Tibial nerve (tissue), 4 donors: ENCODE measurements at regions not wholly inside any gene's neighbourhood (a gene's known extent, or its start where the extent isn't known, plus 50 kb on each side); places are given as distances from the start of the nearest gene placed in this dataset.

Experiments used
- EP300 ChIP-seq, 2 donors: sonication (generic); formaldehyde crosslinking; IDR thresholded peaks; one replicate each; pipeline ENCODE4 v1.6.1; 2017; ENCODE audit warnings: antibody characterized with exemption in 2 of 2, mild to moderate bottlenecking in 1 of 2
- POLR2A ChIP-seq, 2 donors: fragments of 450-650 bp; IDR thresholded peaks; one replicate each; pipeline ENCODE4 v1.6.1; 2017; ENCODE audit warnings: antibody characterized with exemption in 2 of 2, mild to moderate bottlenecking in 2 of 2, moderate library complexity in 2 of 2
- TF ChIP-seq, protein P1 (sequence below), 5 experiments: fragments of 200-600 bp in 3 of 5; fragments of 450-650 bp in 2 of 5; sonication (generic) in 3 of 5; IDR thresholded peaks; one replicate each; pipeline ENCODE4 v1.5.1; 2016 to 2019; ENCODE audit warnings: antibody characterized with exemption in 5 of 5, mild to moderate bottlenecking in 3 of 5, moderate library complexity in 2 of 5

DNA sequence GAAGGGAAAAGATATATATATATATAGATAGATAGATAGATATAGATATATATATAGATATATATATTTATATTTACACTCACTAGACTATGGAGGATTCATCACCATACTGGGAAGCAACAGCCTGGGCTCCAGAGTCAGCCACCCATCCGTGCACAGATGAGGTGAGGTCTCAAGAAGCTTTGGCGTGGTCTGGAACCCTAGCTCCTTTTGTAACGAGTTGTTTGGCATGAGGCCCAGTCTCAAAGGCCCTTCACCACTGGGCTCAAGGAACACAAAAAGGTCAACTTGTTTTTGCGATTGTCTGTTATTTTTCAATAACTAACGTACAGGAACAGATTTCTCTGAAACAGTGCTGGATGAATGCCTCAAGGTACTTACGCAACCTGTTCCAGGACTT lies 448.7 kb downstream of the CMPK2 start:
- TF ChIP-seq, protein P1, sequence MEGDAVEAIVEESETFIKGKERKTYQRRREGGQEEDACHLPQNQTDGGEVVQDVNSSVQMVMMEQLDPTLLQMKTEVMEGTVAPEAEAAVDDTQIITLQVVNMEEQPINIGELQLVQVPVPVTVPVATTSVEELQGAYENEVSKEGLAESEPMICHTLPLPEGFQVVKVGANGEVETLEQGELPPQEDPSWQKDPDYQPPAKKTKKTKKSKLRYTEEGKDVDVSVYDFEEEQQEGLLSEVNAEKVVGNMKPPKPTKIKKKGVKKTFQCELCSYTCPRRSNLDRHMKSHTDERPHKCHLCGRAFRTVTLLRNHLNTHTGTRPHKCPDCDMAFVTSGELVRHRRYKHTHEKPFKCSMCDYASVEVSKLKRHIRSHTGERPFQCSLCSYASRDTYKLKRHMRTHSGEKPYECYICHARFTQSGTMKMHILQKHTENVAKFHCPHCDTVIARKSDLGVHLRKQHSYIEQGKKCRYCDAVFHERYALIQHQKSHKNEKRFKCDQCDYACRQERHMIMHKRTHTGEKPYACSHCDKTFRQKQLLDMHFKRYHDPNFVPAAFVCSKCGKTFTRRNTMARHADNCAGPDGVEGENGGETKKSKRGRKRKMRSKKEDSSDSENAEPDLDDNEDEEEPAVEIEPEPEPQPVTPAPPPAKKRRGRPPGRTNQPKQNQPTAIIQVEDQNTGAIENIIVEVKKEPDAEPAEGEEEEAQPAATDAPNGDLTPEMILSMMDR (IDR thresholded peaks at IDR 0.05) = no peak
- TF ChIP-seq POLR2A (IDR thresholded peaks at IDR 0.05) (no peak), EP300 (IDR thresholded peaks at IDR 0.05) (no peak)
